Mucosa of rectum (tissue), 2 donors: ENCODE measurements at regions not wholly inside any gene's neighbourhood (a gene's known extent, or its start where the extent isn't known, plus 50 kb on each side); places are given as distances from the start of the nearest gene placed in this dataset.

Source experiments
- H3K27ac ChIP-seq, 2 donors: one replicate each; pipeline ENCODE4 v1.7.0; 2013; ENCODE audit warnings: inconsistent platforms in 2 of 2, low read depth in 2 of 2, low read length in 2 of 2
- H3K27me3 ChIP-seq, 2 donors: one replicate each; pipeline ENCODE4 v1.7.0; 2013; ENCODE audit warnings: low read length in 2 of 2; ENCODE audit not compliant: control insufficient read depth in 2 of 2, insufficient read depth in 2 of 2
- H3K36me3 ChIP-seq, 2 donors: one replicate each; pipeline ENCODE4 v1.7.0; 2013; ENCODE audit warnings: low read length in 2 of 2; ENCODE audit not compliant: control insufficient read depth in 2 of 2, insufficient read depth in 2 of 2
- H3K4me1 ChIP-seq, 2 donors: one replicate each; pipeline ENCODE4 v1.7.0; 2013; ENCODE audit warnings: low read length in 2 of 2, mild to moderate bottlenecking in 1 of 2; ENCODE audit not compliant: control insufficient read depth in 2 of 2, insufficient read depth in 2 of 2
- H3K4me3 ChIP-seq, 2 donors: one replicate each; pipeline ENCODE4 v1.7.0; 2013; ENCODE audit warnings: low read length in 2 of 2
- H3K9ac ChIP-seq, 2 donors: one replicate each; pipeline ENCODE4 v1.7.0; 2013; ENCODE audit warnings: low read length in 2 of 2, low read depth in 1 of 2, mild to moderate bottlenecking in 1 of 2
- H3K9me3 ChIP-seq, 2 donors: one replicate each; pipeline ENCODE4 v1.7.0; 2013; ENCODE audit warnings: low read length in 2 of 2; ENCODE audit not compliant: control insufficient read depth in 2 of 2
- donor health status: healthy.
- donor health status: Normal muscosa, but diverticular disease.

- H3K9me3 ChIP-seq, result no peaks in the 10 kb centered on the region
- no peak overlapping the region for H3K4me3 ChIP-seq
- no peak overlapping the region for H3K9ac ChIP-seq
- H3K4me1 ChIP-seq, result no peaks in the 10 kb centered on the region
- H3K27me3 ChIP-seq, result no peaks in the 10 kb centered on the region
- no peak overlapping the region for H3K27ac ChIP-seq
- H3K36me3 ChIP-seq, result no peaks in the 10 kb centered on the region
Measured at GRCh38 chr21:38651570-38651969, 153.3 kb upstream of the ERG start.

DNA sequence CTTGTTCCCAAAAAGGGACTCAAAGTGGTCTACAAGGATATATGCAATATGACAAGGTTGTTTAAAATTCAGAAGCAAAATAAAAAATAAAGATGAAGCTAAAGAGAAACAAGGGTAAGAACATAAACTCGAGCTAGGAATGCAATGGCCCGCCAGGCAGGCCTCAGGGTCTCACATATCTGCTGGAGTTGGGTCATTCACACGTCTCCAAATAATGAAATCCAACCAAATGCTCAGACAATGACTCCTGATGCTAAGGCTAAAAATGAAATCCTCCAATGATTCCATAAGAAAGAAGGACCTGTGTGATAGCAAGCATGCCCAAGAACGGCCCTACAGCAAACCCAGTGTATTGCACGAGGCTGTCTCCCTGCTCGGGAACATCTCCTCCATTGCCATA, 153.3 kb upstream of the ETS2 start:
- no peak overlapping the region for H3K27ac ChIP-seq
- no peaks in the 10 kb centered on the region for H3K9me3 ChIP-seq
- no peaks in the 10 kb centered on the region for H3K27me3 ChIP-seq

DNA sequence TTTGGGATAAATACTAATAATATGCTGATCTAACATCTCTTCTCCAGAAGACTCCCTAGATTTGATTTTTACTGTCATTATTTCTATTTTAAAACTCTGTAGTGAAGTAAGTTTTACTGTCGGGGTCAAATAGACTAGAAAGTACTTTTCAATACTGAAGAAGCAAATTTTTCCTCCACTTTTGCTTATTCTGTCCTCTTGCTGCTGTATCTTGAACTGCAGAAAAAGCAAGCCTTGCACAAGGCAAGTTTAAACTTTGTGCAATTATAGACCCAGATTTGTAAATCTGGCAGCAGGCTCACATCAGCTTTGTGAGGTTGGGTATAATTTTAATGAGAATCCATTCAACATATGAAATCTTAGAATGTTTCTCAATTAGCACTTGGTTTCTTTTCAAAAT, 151.1 kb upstream of the ETS2 start:
- H3K27ac ChIP-seq, result no peak overlapping the region
- no peak overlapping the region for H3K4me3 ChIP-seq
- H3K9ac ChIP-seq, result no peak overlapping the region
- no peaks in the 10 kb centered on the region for H3K9me3 ChIP-seq
- no peaks in the 10 kb centered on the region for H3K4me1 ChIP-seq
- no peaks in the 10 kb centered on the region for H3K36me3 ChIP-seq
- H3K27me3 ChIP-seq, result peaks cover 0 to 11% of the 10 kb centered on the region in 2 donors

More for the DNA sequence above, 153.3 kb upstream of the ETS2 start:
- no peaks in the 10 kb centered on the region for H3K4me1 ChIP-seq
- no peak overlapping the region for H3K4me3 ChIP-seq
- no peaks in the 10 kb centered on the region for H3K36me3 ChIP-seq
- H3K9ac ChIP-seq, result no peak overlapping the region

DNA sequence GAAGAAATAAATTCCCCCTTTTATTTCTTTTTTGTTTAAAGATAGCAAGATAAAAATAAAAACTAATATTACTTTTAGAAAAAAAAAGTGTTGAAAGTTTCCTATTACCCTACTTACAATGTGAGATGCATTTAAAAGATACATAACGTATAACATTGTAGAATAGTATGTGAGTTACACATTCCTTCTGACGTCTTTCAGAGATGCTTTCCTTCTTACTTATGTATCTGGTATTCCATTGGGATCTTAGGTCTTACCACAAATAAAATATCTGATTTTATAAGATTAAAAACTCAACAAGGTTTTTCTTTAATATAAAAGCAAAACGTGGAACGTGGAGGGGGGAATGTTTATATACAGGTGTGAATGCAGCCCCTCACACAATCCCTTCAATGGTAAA, 147.2 kb upstream of the ETS2 start:
- Histone ChIP-seq H3K27me3 (peaks cover 18 to 20% of the 10 kb centered on the region in 2 donors), H3K4me1 (peaks cover 4 to 5% of the 10 kb centered on the region in 2 donors), H3K4me3 (no peak overlapping the region), H3K36me3 (no peaks in the 10 kb centered on the region), H3K9ac (no peak overlapping the region), H3K9me3 (no peaks in the 10 kb centered on the region), H3K27ac (no peak overlapping the region)

DNA sequence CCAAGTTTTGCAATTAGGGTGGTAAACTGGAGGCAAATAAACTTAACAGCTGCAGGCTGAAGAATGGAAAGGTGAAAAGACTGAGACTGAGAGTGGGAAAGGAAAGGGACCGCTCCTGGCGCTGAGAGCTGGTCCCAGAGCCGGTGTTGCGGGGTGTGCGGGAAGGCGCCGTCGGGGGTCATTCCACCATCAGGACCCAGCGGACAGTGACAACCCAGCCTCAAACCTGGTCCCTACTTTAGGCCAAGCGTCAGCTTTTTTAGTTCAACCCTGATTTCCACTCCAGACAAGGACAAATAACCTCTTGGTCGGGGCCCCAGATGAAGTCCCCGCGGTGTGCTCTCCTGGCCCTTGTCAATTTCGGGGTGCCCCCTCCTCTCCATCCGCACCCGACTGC, 145.8 kb upstream of the ETS2 start:
- peaks cover 18 to 20% of the 10 kb centered on the region in 2 donors for H3K27me3 ChIP-seq
- peak overlapping the region in 1 of 2 donors; percentile 65 for H3K4me3 ChIP-seq
- H3K27ac ChIP-seq, result no peak overlapping the region
- H3K9ac ChIP-seq, result no peak overlapping the region
- peaks cover 4 to 5% of the 10 kb centered on the region in 2 donors for H3K4me1 ChIP-seq
- no peaks in the 10 kb centered on the region for H3K9me3 ChIP-seq
- H3K36me3 ChIP-seq, result no peaks in the 10 kb centered on the region

GRCh38 chr21:38660333-38661196, 145.2 kb upstream of the ETS2 start:
- Histone ChIP-seq H3K9me3 (no peaks in the 10 kb centered on the region), H3K4me3 (peak overlapping the region; percentile 44 to 65), H3K27ac (no peak overlapping the region), H3K36me3 (no peaks in the 10 kb centered on the region), H3K4me1 (peaks cover 4 to 5% of the 10 kb centered on the region in 2 donors), H3K27me3 (peaks cover 18 to 20% of the 10 kb centered on the region in 2 donors), H3K9ac (peak overlapping the region in 1 of 2 donors; percentile 42)

GRCh38 chr21:38661197-38661871, 144.4 kb upstream of the ETS2 start:
- H3K27me3 ChIP-seq, result peaks cover 18 to 20% of the 10 kb centered on the region in 2 donors
- peak overlapping the region; percentile 44 to 65 for H3K4me3 ChIP-seq
- peaks cover 4 to 5% of the 10 kb centered on the region in 2 donors for H3K4me1 ChIP-seq
- H3K27ac ChIP-seq, result no peak overlapping the region
- H3K9ac ChIP-seq, result peak overlapping the region in 1 of 2 donors; percentile 42
- H3K36me3 ChIP-seq, result no peaks in the 10 kb centered on the region
- H3K9me3 ChIP-seq, result no peaks in the 10 kb centered on the region

DNA sequence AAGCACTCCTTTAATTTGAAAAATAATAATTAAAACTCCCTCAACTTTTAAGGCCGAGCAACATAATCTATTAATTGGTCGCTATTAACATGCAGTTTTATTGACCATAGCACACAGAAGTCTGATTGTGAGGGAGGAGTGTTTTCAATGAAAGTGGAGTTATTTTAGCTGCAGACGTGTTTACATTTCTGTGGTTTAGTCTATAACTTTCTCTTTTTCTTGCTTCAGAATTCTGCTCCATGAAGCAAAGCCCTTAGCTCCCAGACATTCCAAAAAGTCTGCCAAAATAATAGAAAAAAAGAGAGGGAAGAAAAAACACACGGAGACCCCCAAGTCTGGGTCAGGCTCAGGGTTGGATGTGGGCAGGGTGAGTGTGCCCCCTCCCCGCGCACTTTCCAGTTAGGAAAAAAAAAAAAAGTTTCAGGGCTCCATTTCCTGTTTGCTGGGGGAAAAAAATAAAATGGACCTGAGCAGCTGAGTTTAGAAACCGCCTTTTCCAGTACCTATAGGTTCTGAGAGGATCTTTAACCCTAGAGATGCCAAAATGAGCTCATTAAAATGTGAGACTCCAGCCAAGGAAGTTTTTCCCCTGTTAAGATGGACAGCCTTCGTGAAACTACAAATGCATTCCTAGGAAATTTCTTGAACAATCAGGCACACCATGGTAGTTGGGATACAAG, 143.7 kb upstream of the ETS2 start:
- H3K9ac ChIP-seq, result no peak overlapping the region
- H3K27ac ChIP-seq, result no peak overlapping the region
- H3K4me3 ChIP-seq, result no peak overlapping the region
- no peaks in the 10 kb centered on the region for H3K9me3 ChIP-seq
- H3K36me3 ChIP-seq, result no peaks in the 10 kb centered on the region
- H3K4me1 ChIP-seq, result peaks cover 4 to 5% of the 10 kb centered on the region in 2 donors
- H3K27me3 ChIP-seq, result peaks cover 18 to 20% of the 10 kb centered on the region in 2 donors

DNA sequence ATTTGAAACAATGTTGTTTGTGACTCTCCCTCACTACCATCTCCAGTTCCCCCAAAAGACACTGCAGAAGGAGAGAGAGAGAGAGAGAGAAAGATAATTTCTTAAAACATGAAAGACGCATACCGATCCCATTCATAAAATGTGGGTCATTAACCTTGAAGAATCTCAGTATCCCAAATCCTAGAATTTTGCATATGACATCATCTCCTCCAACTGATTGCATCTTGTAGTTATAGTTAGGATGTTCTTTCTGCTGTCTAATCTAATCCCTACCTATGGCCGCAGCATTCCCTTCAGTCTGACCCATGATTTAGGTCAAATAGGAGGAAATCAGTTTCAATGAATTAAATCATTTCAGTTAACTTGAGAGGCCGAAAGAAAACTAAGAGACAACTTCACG, 142.4 kb upstream of the ETS2 start:
- Histone ChIP-seq H3K4me3 (no peak overlapping the region), H3K9ac (no peak overlapping the region), H3K9me3 (no peaks in the 10 kb centered on the region), H3K4me1 (peaks cover 6% of the 10 kb centered on the region in 2 donors), H3K36me3 (no peaks in the 10 kb centered on the region), H3K27me3 (peaks cover 12 to 20% of the 10 kb centered on the region in 2 donors), H3K27ac (no peak overlapping the region)

GRCh38 chr21:38664315-38664714, 141.4 kb upstream of the ETS2 start:
- Histone ChIP-seq H3K27ac (no peak overlapping the region), H3K27me3 (peaks cover 8 to 20% of the 10 kb centered on the region in 2 donors)

More at GRCh38 chr21:38664315-38664714, 141.4 kb upstream of the ETS2 start:
- Histone ChIP-seq H3K4me3 (no peak overlapping the region), H3K4me1 (peaks cover 10 to 12% of the 10 kb centered on the region in 2 donors), H3K9ac (no peak overlapping the region), H3K36me3 (no peaks in the 10 kb centered on the region), H3K9me3 (no peaks in the 10 kb centered on the region)
